Keratinocyte (primary cell): ENCODE measurements at regions not wholly inside any gene's neighbourhood (a gene's known extent, or its start where the extent isn't known, plus 50 kb on each side); places are given as distances from the start of the nearest gene placed in this dataset.

ENCODE experiments used
- EZH2 ChIP-seq: IDR thresholded peaks from one replicate; pipeline ENCODE4 v1.6.1; 2012; ENCODE audit warnings: inconsistent platforms, mild to moderate bottlenecking, low read length, moderate library complexity
- TF ChIP-seq, protein P1 (sequence below), 3 experiments: IDR thresholded peaks in 1 of 3; conservative IDR thresholded peaks in 1 of 3; optimal IDR thresholded peaks in 1 of 3; 2 replicates in 2 of 3; 3 replicates in 1 of 3; pipeline versions ENCODE3 to v1.5.1; 2011; ENCODE audit warnings: low read length in 3 of 3, mild to moderate bottlenecking in 3 of 3, moderate library complexity in 2 of 3, control low read depth in 1 of 3, inconsistent platforms in 1 of 3; ENCODE audit not compliant: insufficient read depth in 2 of 3; ENCODE audit errors: extremely low read depth in 1 of 3

DNA sequence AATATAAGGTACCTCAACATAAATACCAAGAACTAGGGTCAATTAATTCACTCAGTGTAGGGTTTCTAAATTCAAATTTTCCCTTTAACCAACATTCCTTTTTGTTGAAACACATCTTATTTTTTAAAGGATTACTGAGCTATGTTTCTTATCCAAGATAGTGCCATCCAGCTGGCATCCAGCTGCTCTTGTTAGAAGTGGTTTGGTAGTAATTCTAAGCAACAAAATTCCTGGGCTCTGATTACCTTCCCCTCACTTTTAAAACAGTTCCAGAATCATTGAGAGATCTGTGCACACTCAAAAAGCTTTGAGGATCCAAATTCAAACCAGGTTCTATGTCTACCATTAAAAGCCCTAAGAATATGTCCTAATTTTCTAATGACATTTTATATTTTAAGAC, 583.7 kb downstream of the TRIML1 start:
- TF ChIP-seq, protein P1, sequence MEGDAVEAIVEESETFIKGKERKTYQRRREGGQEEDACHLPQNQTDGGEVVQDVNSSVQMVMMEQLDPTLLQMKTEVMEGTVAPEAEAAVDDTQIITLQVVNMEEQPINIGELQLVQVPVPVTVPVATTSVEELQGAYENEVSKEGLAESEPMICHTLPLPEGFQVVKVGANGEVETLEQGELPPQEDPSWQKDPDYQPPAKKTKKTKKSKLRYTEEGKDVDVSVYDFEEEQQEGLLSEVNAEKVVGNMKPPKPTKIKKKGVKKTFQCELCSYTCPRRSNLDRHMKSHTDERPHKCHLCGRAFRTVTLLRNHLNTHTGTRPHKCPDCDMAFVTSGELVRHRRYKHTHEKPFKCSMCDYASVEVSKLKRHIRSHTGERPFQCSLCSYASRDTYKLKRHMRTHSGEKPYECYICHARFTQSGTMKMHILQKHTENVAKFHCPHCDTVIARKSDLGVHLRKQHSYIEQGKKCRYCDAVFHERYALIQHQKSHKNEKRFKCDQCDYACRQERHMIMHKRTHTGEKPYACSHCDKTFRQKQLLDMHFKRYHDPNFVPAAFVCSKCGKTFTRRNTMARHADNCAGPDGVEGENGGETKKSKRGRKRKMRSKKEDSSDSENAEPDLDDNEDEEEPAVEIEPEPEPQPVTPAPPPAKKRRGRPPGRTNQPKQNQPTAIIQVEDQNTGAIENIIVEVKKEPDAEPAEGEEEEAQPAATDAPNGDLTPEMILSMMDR (optimal IDR thresholded peaks at IDR 0.05 in 1 of 3, IDR thresholded peaks at IDR 0.05 in 1 of 3, conservative IDR thresholded peaks at IDR 0.05 in 1 of 3; ENCODE audit: extremely low read depth in 1 of 3, insufficient read depth in 2 of 3, low read length in 3 of 3): no peak
- TF ChIP-seq EZH2: no peak
